ENCODE measurements at regions not wholly inside any gene's neighbourhood (a gene's known extent, or its start where the extent isn't known, plus 50 kb on each side); places are given as distances from the start of the nearest gene placed in this dataset.
A peak's percentile ranks its signal among the peaks of the same experiment; 100 is the strongest.

DNA sequence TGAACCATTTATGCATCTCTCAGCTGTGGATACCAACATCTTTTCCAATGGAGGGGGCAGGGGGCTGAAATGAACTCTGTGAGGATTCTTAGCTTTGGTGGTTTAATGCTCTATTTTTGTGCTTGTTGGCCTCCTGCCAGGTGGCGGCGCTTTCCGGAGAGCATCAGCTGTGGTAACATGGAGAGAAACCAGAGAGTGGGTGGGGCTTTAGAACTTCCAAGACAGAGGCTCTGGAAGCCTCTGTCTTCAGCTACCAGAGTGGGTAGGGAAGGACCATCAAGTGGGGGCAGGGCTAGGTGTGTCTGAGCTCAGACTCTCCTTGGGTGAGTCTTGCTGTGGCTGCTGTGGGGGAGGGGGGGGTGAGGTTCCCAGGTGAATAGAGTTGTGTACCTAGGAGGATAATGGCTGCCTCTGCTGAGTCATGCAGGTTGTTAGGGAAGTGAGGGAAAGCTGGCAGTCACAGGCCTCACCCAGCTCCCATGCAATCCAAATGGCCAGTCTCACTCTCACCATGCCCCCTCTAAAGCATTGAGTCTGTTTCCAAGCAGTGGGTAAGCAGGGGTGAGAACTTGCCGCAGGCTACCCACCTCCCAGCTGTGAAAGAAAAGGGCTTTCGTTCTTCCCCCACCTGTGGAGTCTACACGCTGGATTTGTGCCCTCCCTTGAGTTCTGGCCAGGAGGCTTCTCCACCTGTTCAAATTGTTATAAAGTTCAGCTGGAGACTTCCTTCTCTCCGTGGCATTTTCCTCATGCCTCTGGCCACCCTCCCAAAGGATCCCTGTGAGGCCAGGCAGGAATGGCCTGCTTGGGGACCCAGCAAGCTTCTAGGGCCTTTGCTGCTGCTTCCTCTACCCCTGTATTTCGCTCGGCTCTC is 527.0 kb downstream of the NEBL start:
- no peak overlapping the region for H3K27ac ChIP-seq
- H3K79me2 ChIP-seq = no peaks in the 10 kb centered on the region
- no peak for TF ChIP-seq CTCF (IDR thresholded peaks at IDR 0.05)
- H3K9ac ChIP-seq = no peak overlapping the region
- no peak overlapping the region for H3K4me3 ChIP-seq (ENCODE audit: low read depth, low read length)
- H2AFZ ChIP-seq = no peak overlapping the region
- H3K9me3 ChIP-seq (ENCODE audit: control insufficient read depth, low read length) = no peaks in the 10 kb centered on the region
- H3K27me3 ChIP-seq (ENCODE audit: control insufficient read depth, insufficient read depth, low read length) = no peaks in the 10 kb centered on the region
- H3K4me1 ChIP-seq = no peaks in the 10 kb centered on the region
- no peaks in the 10 kb centered on the region for H3K36me3 ChIP-seq (ENCODE audit: control insufficient read depth, insufficient read depth, low read length)
- H3K4me2 ChIP-seq (ENCODE audit: low read length) = no peak overlapping the region

- Histone ChIP-seq H3K79me2 (no peaks in the 10 kb centered on the region), H3K27me3 (ENCODE audit: control insufficient read depth, insufficient read depth, low read length) (no peaks in the 10 kb centered on the region), H3K9me3 (ENCODE audit: control insufficient read depth, low read length) (no peaks in the 10 kb centered on the region), H3K9ac (no peak overlapping the region), H2AFZ (no peak overlapping the region), H3K27ac (no peak overlapping the region), H3K36me3 (ENCODE audit: control insufficient read depth, insufficient read depth, low read length) (no peaks in the 10 kb centered on the region), H3K4me1 (no peaks in the 10 kb centered on the region), H3K4me2 (ENCODE audit: low read length) (no peak overlapping the region), H3K4me3 (ENCODE audit: low read depth, low read length) (no peak overlapping the region)
- TF ChIP-seq CTCF (IDR thresholded peaks at IDR 0.05) = no peak
Measured at GRCh38 chr10:20363684-20364083, 533.4 kb downstream of the NEBL start.

DNA sequence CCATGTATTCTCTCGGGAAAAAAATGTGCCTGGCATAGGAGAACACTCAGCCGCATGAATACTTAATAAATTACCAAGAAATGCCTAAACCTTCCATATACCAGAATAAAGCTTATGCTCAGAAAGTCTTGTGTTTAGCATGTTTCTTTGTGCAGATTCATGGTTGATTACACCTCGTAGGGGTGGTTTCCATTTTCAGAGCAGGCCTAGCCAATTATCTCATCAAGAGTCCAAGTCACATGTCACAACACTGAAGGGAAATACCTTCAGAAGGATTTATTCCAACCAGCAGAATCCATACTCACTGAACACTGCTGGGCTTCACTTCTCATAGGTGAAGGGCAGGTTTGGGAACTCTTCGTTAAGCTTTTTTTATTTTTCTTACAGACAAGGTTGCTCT is 539.7 kb downstream of the PLXDC2 start:
- TF ChIP-seq CTCF (IDR thresholded peaks at IDR 0.05) = no peak
- Histone ChIP-seq H3K27ac (peak overlapping the region; percentile 7), H3K4me3 (ENCODE audit: low read depth, low read length) (no peak overlapping the region), H3K9ac (no peak overlapping the region), H3K4me1 (no peaks in the 10 kb centered on the region), H3K27me3 (ENCODE audit: control insufficient read depth, insufficient read depth, low read length) (no peaks in the 10 kb centered on the region), H2AFZ (peak overlapping the region; percentile 10), H3K79me2 (no peaks in the 10 kb centered on the region), H3K4me2 (ENCODE audit: low read length) (no peak overlapping the region), H3K36me3 (ENCODE audit: control insufficient read depth, insufficient read depth, low read length) (no peaks in the 10 kb centered on the region), H3K9me3 (ENCODE audit: control insufficient read depth, low read length) (no peaks in the 10 kb centered on the region)

- Histone ChIP-seq H3K9ac (no peak overlapping the region), H3K27ac (no peak overlapping the region), H3K9me3 (ENCODE audit: control insufficient read depth, low read length) (no peaks in the 10 kb centered on the region), H2AFZ (no peak overlapping the region), H3K27me3 (ENCODE audit: control insufficient read depth, insufficient read depth, low read length) (no peaks in the 10 kb centered on the region), H3K4me1 (no peaks in the 10 kb centered on the region), H3K79me2 (no peaks in the 10 kb centered on the region), H3K4me3 (ENCODE audit: low read depth, low read length) (no peak overlapping the region), H3K4me2 (ENCODE audit: low read length) (no peak overlapping the region), H3K36me3 (ENCODE audit: control insufficient read depth, insufficient read depth, low read length) (no peaks in the 10 kb centered on the region)
- no peak for TF ChIP-seq CTCF (IDR thresholded peaks at IDR 0.05)
Measured at GRCh38 chr10:20355011-20355410, 538.8 kb downstream of the PLXDC2 start.

- H3K9ac ChIP-seq = no peak overlapping the region
- H2AFZ ChIP-seq = no peak overlapping the region
- H3K27me3 ChIP-seq (ENCODE audit: control insufficient read depth, insufficient read depth, low read length) = no peaks in the 10 kb centered on the region
- no peak overlapping the region for H3K4me3 ChIP-seq (ENCODE audit: low read depth, low read length)
- no peaks in the 10 kb centered on the region for H3K79me2 ChIP-seq
- H3K9me3 ChIP-seq (ENCODE audit: control insufficient read depth, low read length) = no peaks in the 10 kb centered on the region
- TF ChIP-seq CTCF (IDR thresholded peaks at IDR 0.05) = no peak
- no peaks in the 10 kb centered on the region for H3K36me3 ChIP-seq (ENCODE audit: control insufficient read depth, insufficient read depth, low read length)
- no peak overlapping the region for H3K4me2 ChIP-seq (ENCODE audit: low read length)
- no peaks in the 10 kb centered on the region for H3K4me1 ChIP-seq
- no peak overlapping the region for H3K27ac ChIP-seq
Measured at GRCh38 chr10:20354166-20354565, 537.9 kb downstream of the PLXDC2 start.
